ENCODE measurements at regions not wholly inside any gene's neighbourhood (a gene's known extent, or its start where the extent isn't known, plus 50 kb on each side); places are given as distances from the start of the nearest gene placed in this dataset.

DNA sequence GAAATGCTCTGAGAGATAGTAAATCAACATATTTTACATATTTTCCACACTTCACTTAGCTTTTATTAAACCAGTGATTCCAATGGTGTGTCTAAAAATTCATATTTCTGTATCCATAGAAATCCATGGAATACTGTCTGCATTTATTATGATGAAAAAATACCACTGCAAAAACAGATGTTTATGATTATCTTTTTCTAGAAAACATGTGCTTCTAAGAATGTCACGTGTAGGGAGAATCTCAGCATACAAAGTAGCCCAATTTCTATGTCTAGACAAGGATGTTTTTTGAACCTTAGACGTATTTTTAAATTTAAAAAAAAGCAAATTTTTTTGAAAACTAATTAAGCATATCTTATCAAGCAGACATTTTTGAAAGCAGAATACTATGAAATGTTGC lies 622.4 kb downstream of the TENT5A start:
- TF ChIP-seq, protein P1, sequence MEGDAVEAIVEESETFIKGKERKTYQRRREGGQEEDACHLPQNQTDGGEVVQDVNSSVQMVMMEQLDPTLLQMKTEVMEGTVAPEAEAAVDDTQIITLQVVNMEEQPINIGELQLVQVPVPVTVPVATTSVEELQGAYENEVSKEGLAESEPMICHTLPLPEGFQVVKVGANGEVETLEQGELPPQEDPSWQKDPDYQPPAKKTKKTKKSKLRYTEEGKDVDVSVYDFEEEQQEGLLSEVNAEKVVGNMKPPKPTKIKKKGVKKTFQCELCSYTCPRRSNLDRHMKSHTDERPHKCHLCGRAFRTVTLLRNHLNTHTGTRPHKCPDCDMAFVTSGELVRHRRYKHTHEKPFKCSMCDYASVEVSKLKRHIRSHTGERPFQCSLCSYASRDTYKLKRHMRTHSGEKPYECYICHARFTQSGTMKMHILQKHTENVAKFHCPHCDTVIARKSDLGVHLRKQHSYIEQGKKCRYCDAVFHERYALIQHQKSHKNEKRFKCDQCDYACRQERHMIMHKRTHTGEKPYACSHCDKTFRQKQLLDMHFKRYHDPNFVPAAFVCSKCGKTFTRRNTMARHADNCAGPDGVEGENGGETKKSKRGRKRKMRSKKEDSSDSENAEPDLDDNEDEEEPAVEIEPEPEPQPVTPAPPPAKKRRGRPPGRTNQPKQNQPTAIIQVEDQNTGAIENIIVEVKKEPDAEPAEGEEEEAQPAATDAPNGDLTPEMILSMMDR (IDR thresholded peaks at IDR 0.05; ENCODE audit: poor library complexity, severe bottlenecking), result no peak
- peaks cover 6% of the 10 kb centered on the region for H3K27me3 ChIP-seq (ENCODE audit: insufficient read depth, poor library complexity, severe bottlenecking)
- no peaks in the 10 kb centered on the region for H3K4me1 ChIP-seq (ENCODE audit: insufficient read depth, poor library complexity, severe bottlenecking)
- ATAC-seq (ENCODE audit: low read depth) (no peak), DNase-seq (ENCODE audit: low spot score) (no peak)
- H3K9me3 ChIP-seq (ENCODE audit: severe bottlenecking), result no peaks in the 10 kb centered on the region
- H3K4me3 ChIP-seq (ENCODE audit: severe bottlenecking), result no peak overlapping the region
- H3K36me3 ChIP-seq (ENCODE audit: low read depth), result no peaks in the 10 kb centered on the region
- H3K27ac ChIP-seq (ENCODE audit: poor library complexity, severe bottlenecking), result no peak overlapping the region

- TF ChIP-seq, protein P1 (IDR thresholded peaks at IDR 0.05; ENCODE audit: poor library complexity, severe bottlenecking), result no peak
- H3K36me3 ChIP-seq (ENCODE audit: low read depth), result no peaks in the 10 kb centered on the region
- no peak for ATAC-seq (ENCODE audit: low read depth)
- DNase-seq (ENCODE audit: low spot score), result no peak
- no peaks in the 10 kb centered on the region for H3K9me3 ChIP-seq (ENCODE audit: severe bottlenecking)
- no peak overlapping the region for H3K4me3 ChIP-seq (ENCODE audit: severe bottlenecking)
- no peak overlapping the region for H3K27ac ChIP-seq (ENCODE audit: poor library complexity, severe bottlenecking)
- peaks cover 6% of the 10 kb centered on the region for H3K27me3 ChIP-seq (ENCODE audit: insufficient read depth, poor library complexity, severe bottlenecking)
- no peaks in the 10 kb centered on the region for H3K4me1 ChIP-seq (ENCODE audit: insufficient read depth, poor library complexity, severe bottlenecking)
Observed at GRCh38 chr6:81128671-81129070, 623.8 kb downstream of the TENT5A start.

- no peak overlapping the region for H3K4me3 ChIP-seq (ENCODE audit: severe bottlenecking)
- no peak for DNase-seq (ENCODE audit: low spot score)
- H3K36me3 ChIP-seq (ENCODE audit: low read depth), result no peaks in the 10 kb centered on the region
- H3K27ac ChIP-seq (ENCODE audit: poor library complexity, severe bottlenecking), result no peak overlapping the region
- no peaks in the 10 kb centered on the region for H3K4me1 ChIP-seq (ENCODE audit: insufficient read depth, poor library complexity, severe bottlenecking)
- TF ChIP-seq, protein P1 (IDR thresholded peaks at IDR 0.05; ENCODE audit: poor library complexity, severe bottlenecking), result no peak
- no peaks in the 10 kb centered on the region for H3K27me3 ChIP-seq (ENCODE audit: insufficient read depth, poor library complexity, severe bottlenecking)
- ATAC-seq (ENCODE audit: low read depth), result no peak
- H3K9me3 ChIP-seq (ENCODE audit: severe bottlenecking), result no peaks in the 10 kb centered on the region
Observed at GRCh38 chr6:81126150-81126549, 626.3 kb downstream of the TENT5A start.

DNA sequence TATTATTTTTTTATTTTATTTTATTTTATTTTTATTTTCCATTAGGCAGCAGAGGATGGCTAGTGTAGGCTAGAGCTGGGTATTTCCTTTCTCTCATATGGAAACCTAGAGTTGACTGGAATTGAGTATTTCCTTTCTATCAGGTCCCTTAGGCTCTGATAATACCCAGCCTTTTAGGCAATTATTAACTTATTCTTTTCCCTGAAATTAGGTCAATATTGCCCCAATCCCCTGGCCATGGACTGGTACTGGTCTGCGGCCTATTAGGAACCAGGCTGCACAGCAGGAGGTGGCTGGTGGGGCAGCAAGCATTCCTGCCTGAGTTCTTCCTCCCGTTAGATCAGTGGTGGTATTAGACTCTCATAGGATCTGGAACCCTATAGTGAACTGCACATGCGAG lies 632.2 kb downstream of the TENT5A start:
- Histone ChIP-seq H3K27ac (ENCODE audit: poor library complexity, severe bottlenecking) (no peak overlapping the region), H3K36me3 (ENCODE audit: low read depth) (no peaks in the 10 kb centered on the region), H3K27me3 (ENCODE audit: insufficient read depth, poor library complexity, severe bottlenecking) (no peaks in the 10 kb centered on the region), H3K4me1 (ENCODE audit: insufficient read depth, poor library complexity, severe bottlenecking) (no peaks in the 10 kb centered on the region), H3K9me3 (ENCODE audit: severe bottlenecking) (no peaks in the 10 kb centered on the region), H3K4me3 (ENCODE audit: severe bottlenecking) (no peak overlapping the region)
- DNase-seq (ENCODE audit: low spot score), result no peak
- ATAC-seq (ENCODE audit: low read depth), result no peak
- TF ChIP-seq, protein P1 (IDR thresholded peaks at IDR 0.05; ENCODE audit: poor library complexity, severe bottlenecking), result no peak

DNA sequence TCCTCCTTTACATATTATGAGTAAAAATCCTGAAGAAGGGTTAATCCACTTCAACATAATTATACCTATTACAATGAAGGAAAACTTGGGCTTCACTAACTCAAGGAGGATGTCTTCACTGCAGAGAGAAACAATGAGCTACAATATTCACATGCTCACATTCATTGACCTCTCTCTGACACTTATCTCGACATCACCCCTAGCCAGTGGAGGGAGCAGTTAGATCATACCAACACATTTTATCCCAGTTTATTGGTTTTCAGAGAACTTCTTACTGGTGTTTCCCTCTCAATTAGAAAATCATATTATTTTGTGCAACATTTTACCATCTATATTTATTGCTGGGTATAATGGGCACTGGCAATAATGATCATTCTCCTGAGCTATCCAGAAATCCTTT lies 646.5 kb downstream of the TENT5A start:
- DNase-seq (ENCODE audit: low spot score) (no peak), ATAC-seq (ENCODE audit: low read depth) (peak; percentile 44; the same call in 2 of the 3 replicates)
- Histone ChIP-seq H3K27me3 (ENCODE audit: insufficient read depth, poor library complexity, severe bottlenecking) (no peaks in the 10 kb centered on the region), H3K4me1 (ENCODE audit: insufficient read depth, poor library complexity, severe bottlenecking) (no peaks in the 10 kb centered on the region), H3K9me3 (ENCODE audit: severe bottlenecking) (no peaks in the 10 kb centered on the region), H3K4me3 (ENCODE audit: severe bottlenecking) (no peak overlapping the region), H3K36me3 (ENCODE audit: low read depth) (no peaks in the 10 kb centered on the region), H3K27ac (ENCODE audit: poor library complexity, severe bottlenecking) (no peak overlapping the region)
- TF ChIP-seq, protein P1 (IDR thresholded peaks at IDR 0.05; ENCODE audit: poor library complexity, severe bottlenecking), result no peak
